Glomerular visceral epithelial cell (primary cell): ENCODE measurements at regions not wholly inside any gene's neighbourhood (a gene's known extent, or its start where the extent isn't known, plus 50 kb on each side); places are given as distances from the start of the nearest gene placed in this dataset.
"Not testable (repeated sequence)": the region's sequence is repeated elsewhere in the genome, so short reads cannot be mapped to it uniquely, and the experiment has no call there.

Experiments used
- DNase-seq: peaks from one replicate; pipeline ENCODE4 v3.0.0-alpha.2; 2016; ENCODE audit errors: extremely low spot score

- DNase-seq: no peak
Measured at GRCh38 chr2:3115301-3116042, 262.1 kb downstream of the EIPR1 start.

- no peak for DNase-seq
Measured at GRCh38 chr2:3114406-3115185, 263.0 kb downstream of the EIPR1 start.

GRCh38 chr2:3113769-3114168 lies 263.8 kb downstream of the EIPR1 start:
- DNase-seq: no peak

- DNase-seq: no peak
Measured at GRCh38 chr2:3113122-3113521, 264.5 kb downstream of the EIPR1 start.

GRCh38 chr2:3112553-3112952 lies 265.1 kb downstream of the EIPR1 start:
- no peak for DNase-seq

- DNase-seq: no peak
Measured at GRCh38 chr2:3112131-3112530, 265.5 kb downstream of the EIPR1 start.

GRCh38 chr2:3110994-3111666 lies 266.5 kb downstream of the EIPR1 start:
- no peak for DNase-seq

GRCh38 chr2:3110555-3110954 lies 267.1 kb downstream of the EIPR1 start:
- DNase-seq: no peak

- DNase-seq: no peak
Measured at GRCh38 chr2:3108710-3109702, 268.6 kb downstream of the EIPR1 start.

GRCh38 chr2:3108105-3108504 lies 269.5 kb downstream of the EIPR1 start:
- DNase-seq: no peak

GRCh38 chr2:3107567-3107966 lies 270.1 kb downstream of the EIPR1 start:
- no peak for DNase-seq

GRCh38 chr2:3105814-3106569 lies 271.6 kb downstream of the EIPR1 start:
- no peak for DNase-seq

- DNase-seq: not testable (repeated sequence)
Measured at GRCh38 chr2:3104958-3105813, 272.4 kb downstream of the EIPR1 start.

GRCh38 chr2:3104261-3104660 lies 273.4 kb downstream of the EIPR1 start:
- no peak for DNase-seq

GRCh38 chr2:3102922-3103569 lies 274.6 kb downstream of the EIPR1 start:
- no peak for DNase-seq

- DNase-seq: no peak
Measured at GRCh38 chr2:3102081-3102921, 275.3 kb downstream of the EIPR1 start.

- no peak for DNase-seq
Measured at GRCh38 chr2:3101016-3101942, 276.3 kb downstream of the EIPR1 start.
